HG03135 (cell line): ENCODE measurements at regions not wholly inside any gene's neighbourhood (a gene's known extent, or its start where the extent isn't known, plus 50 kb on each side); places are given as distances from the start of the nearest gene placed in this dataset.
A peak's percentile ranks its signal among the peaks of the same experiment; 100 is the strongest.

Experiments used
- ATAC-seq: cut with Tn5 transposase; IDR thresholded peaks from one replicate; pipeline ENCODE4 v1.9.1; 2021; ENCODE audit warnings: mild to moderate bottlenecking, moderate library complexity; ENCODE audit not compliant: unreplicated experiment

- ATAC-seq = no peak
These were observed 51.8 kb upstream of the STEAP4 start for GRCh38 chr7:88358526-88358838.

DNA sequence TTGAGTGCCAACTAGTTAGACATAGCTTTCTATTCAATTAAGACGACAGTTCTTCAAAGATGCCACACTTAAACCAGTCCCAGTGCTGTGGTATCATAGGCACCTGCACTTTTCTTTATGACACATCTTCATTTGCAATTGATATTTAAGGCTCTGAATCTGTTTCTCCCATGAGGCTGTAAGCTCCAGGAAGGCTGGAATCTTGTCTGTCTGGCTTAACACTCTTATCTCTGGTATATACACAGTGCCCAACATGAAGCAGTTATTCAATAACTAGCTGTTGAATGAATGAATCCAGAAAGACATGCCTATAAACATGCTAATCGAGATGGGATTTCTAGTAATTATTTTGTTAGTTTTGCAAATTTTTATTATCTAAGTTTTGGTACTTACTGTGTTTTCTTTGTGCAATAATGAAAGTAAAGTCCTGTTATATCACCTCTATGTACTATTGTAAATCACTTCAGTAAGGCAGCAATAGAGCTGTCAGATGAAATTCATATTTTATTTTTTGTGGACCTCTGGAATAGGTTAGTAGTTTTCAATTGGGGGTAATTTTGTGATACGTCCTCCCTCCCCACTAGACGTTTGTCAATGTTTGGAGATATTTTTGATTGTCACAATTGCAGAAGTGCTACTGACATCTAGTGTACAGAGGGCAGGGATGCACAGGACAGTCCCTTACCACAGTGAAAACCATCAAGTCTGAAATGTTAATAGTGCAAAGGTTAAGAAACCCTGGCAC is 51.3 kb upstream of the STEAP4 start:
- peak; percentile 86 for ATAC-seq

GRCh38 chr7:88357294-88357693 is 50.6 kb upstream of the STEAP4 start:
- ATAC-seq = no peak
